Suprapubic skin (tissue), 4 donors: ENCODE measurements at regions not wholly inside any gene's neighbourhood (a gene's known extent, or its start where the extent isn't known, plus 50 kb on each side); places are given as distances from the start of the nearest gene placed in this dataset.

Source experiments
- EP300 ChIP-seq: sonication (generic); formaldehyde crosslinking; IDR thresholded peaks from one replicate; pipeline ENCODE4 v1.6.1; 2017; ENCODE audit warnings: antibody characterized with exemption
- POLR2A ChIP-seq, 2 donors: fragments of 450-650 bp; IDR thresholded peaks; one replicate each; pipeline ENCODE4 v1.6.1; 2017; ENCODE audit warnings: antibody characterized with exemption in 2 of 2, mild to moderate bottlenecking in 2 of 2, moderate library complexity in 2 of 2
- POLR2AphosphoS5 ChIP-seq, 3 donors: sonication (generic); formaldehyde crosslinking; IDR thresholded peaks; one replicate each; pipeline ENCODE4 v1.6.1; 2017; ENCODE audit warnings: antibody characterized with exemption in 3 of 3
- TF ChIP-seq, protein P1 (sequence below), 2 donors: fragments of 200-600 bp in 1 of 2; fragments of 450-650 bp in 1 of 2; sonication (generic) in 1 of 2; IDR thresholded peaks; one replicate each; pipeline ENCODE4 v1.5.1; 2016 to 2019; ENCODE audit warnings: antibody characterized with exemption in 2 of 2, mild to moderate bottlenecking in 1 of 2, moderate library complexity in 1 of 2

DNA sequence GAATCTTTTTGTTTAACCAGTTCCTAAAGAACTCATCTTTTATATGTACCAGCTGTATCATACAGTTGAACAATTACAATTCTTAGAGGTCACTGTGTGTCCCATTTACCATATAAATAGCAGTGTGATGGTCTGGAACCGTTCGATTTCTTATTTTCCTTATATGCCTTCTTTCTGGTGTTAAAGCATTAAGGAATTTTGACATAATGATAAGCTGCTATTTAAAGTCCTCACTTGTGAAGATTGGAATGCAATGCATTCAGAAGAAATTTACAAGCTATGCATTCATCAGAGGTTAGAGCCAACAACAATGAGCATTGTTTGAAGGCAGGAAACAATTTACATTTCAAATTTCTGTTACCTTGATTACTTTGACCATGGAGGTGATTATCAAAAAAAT lies 80.0 kb upstream of the PRICKLE1 start:
- TF ChIP-seq POLR2A (IDR thresholded peaks at IDR 0.05) (no peak), POLR2AphosphoS5 (IDR thresholded peaks at IDR 0.05) (no peak), EP300 (no peak)
- TF ChIP-seq, protein P1, sequence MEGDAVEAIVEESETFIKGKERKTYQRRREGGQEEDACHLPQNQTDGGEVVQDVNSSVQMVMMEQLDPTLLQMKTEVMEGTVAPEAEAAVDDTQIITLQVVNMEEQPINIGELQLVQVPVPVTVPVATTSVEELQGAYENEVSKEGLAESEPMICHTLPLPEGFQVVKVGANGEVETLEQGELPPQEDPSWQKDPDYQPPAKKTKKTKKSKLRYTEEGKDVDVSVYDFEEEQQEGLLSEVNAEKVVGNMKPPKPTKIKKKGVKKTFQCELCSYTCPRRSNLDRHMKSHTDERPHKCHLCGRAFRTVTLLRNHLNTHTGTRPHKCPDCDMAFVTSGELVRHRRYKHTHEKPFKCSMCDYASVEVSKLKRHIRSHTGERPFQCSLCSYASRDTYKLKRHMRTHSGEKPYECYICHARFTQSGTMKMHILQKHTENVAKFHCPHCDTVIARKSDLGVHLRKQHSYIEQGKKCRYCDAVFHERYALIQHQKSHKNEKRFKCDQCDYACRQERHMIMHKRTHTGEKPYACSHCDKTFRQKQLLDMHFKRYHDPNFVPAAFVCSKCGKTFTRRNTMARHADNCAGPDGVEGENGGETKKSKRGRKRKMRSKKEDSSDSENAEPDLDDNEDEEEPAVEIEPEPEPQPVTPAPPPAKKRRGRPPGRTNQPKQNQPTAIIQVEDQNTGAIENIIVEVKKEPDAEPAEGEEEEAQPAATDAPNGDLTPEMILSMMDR (IDR thresholded peaks at IDR 0.05), result no peak
